Panc1 (cell line): ENCODE measurements at regions not wholly inside any gene's neighbourhood (a gene's known extent, or its start where the extent isn't known, plus 50 kb on each side); places are given as distances from the start of the nearest gene placed in this dataset.

Source experiments
- POLR2AphosphoS5 ChIP-seq: IDR thresholded peaks from 2 replicates; pipeline ENCODE4 v1.6.1; 2012; ENCODE audit warnings: mild to moderate bottlenecking, low read depth, low read length, moderate library complexity
- SIN3A ChIP-seq: IDR thresholded peaks from 2 replicates; pipeline ENCODE4 v1.6.1; 2012; ENCODE audit warnings: low read depth, mild to moderate bottlenecking, low read length, moderate library complexity, borderline replicate concordance; ENCODE audit not compliant: insufficient read depth
- TCF7L2 ChIP-seq: IDR thresholded peaks from 2 replicates; pipeline ENCODE4 v1.6.1; 2011; ENCODE audit warnings: mild to moderate bottlenecking, low read depth, low read length, inconsistent platforms
- TF ChIP-seq, protein P1 (sequence below): fragments of 450-650 bp; IDR thresholded peaks from 2 replicates; pipeline ENCODE4 v1.5.1; 2017; ENCODE audit warnings: mild to moderate bottlenecking
- TF ChIP-seq, protein P2 (sequence below), 2 experiments: IDR thresholded peaks; 2 replicates each; pipeline ENCODE4 v1.6.1; 2011 to 2012; ENCODE audit warnings: low read depth in 2 of 2, control low read depth in 1 of 2, low read length in 1 of 2, mild to moderate bottlenecking in 1 of 2, moderate library complexity in 1 of 2; ENCODE audit not compliant: insufficient read depth in 1 of 2

DNA sequence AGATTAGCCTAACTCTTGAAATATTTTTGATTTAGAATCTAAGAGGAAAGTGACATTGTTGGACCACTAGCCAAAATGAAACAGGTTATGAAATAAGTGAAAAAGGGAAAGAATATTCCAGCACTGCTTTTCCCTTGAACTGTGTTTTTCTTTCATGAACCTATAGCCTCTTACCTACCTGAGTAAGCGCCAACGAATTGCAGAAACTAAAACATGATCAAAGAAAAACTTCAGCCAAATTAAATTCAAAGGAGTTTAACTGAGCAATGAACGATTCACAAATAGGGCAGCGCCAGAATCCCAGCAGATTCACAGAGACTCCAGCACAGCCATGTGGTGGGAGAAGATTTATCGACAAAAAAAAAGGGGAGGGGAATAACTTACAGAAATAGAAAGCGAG is 518.6 kb downstream of the PIK3C3 start:
- TF ChIP-seq, protein P1, sequence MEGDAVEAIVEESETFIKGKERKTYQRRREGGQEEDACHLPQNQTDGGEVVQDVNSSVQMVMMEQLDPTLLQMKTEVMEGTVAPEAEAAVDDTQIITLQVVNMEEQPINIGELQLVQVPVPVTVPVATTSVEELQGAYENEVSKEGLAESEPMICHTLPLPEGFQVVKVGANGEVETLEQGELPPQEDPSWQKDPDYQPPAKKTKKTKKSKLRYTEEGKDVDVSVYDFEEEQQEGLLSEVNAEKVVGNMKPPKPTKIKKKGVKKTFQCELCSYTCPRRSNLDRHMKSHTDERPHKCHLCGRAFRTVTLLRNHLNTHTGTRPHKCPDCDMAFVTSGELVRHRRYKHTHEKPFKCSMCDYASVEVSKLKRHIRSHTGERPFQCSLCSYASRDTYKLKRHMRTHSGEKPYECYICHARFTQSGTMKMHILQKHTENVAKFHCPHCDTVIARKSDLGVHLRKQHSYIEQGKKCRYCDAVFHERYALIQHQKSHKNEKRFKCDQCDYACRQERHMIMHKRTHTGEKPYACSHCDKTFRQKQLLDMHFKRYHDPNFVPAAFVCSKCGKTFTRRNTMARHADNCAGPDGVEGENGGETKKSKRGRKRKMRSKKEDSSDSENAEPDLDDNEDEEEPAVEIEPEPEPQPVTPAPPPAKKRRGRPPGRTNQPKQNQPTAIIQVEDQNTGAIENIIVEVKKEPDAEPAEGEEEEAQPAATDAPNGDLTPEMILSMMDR = no peak
- TF ChIP-seq POLR2AphosphoS5 (no peak), SIN3A (no peak), TCF7L2 (no peak)
- TF ChIP-seq, protein P2, sequence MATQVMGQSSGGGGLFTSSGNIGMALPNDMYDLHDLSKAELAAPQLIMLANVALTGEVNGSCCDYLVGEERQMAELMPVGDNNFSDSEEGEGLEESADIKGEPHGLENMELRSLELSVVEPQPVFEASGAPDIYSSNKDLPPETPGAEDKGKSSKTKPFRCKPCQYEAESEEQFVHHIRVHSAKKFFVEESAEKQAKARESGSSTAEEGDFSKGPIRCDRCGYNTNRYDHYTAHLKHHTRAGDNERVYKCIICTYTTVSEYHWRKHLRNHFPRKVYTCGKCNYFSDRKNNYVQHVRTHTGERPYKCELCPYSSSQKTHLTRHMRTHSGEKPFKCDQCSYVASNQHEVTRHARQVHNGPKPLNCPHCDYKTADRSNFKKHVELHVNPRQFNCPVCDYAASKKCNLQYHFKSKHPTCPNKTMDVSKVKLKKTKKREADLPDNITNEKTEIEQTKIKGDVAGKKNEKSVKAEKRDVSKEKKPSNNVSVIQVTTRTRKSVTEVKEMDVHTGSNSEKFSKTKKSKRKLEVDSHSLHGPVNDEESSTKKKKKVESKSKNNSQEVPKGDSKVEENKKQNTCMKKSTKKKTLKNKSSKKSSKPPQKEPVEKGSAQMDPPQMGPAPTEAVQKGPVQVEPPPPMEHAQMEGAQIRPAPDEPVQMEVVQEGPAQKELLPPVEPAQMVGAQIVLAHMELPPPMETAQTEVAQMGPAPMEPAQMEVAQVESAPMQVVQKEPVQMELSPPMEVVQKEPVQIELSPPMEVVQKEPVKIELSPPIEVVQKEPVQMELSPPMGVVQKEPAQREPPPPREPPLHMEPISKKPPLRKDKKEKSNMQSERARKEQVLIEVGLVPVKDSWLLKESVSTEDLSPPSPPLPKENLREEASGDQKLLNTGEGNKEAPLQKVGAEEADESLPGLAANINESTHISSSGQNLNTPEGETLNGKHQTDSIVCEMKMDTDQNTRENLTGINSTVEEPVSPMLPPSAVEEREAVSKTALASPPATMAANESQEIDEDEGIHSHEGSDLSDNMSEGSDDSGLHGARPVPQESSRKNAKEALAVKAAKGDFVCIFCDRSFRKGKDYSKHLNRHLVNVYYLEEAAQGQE (IDR thresholded peaks at IDR 0.05; ENCODE audit: insufficient read depth in 1 of 2, low read depth in 2 of 2, low read length in 1 of 2) = no peak
